HFF-Myc (cell line): ENCODE measurements at regions not wholly inside any gene's neighbourhood (a gene's known extent, or its start where the extent isn't known, plus 50 kb on each side); places are given as distances from the start of the nearest gene placed in this dataset.
"Not testable (repeated sequence)": the region's sequence is repeated elsewhere in the genome, so short reads cannot be mapped to it uniquely, and the experiment has no call there.

Experiments used
- DNase-seq: peaks from one replicate; pipeline ENCODE4 v3.0.0-alpha.2; 2011; ENCODE audit warnings: low read depth; ENCODE audit errors: extremely low read depth
- H3K4me3 ChIP-seq: replicated peaks from 2 replicates; pipeline ENCODE4 v1.5.1; 2011; ENCODE audit warnings: low read depth, mild to moderate bottlenecking, control low read depth, low read length
- CTCF ChIP-seq: IDR thresholded peaks from 2 replicates; pipeline ENCODE4 v1.5.1; 2012; ENCODE audit warnings: mild to moderate bottlenecking, low read depth, low read length, control low read depth; ENCODE audit errors: missing control alignments

- no peak overlapping the region for H3K4me3 ChIP-seq
- DNase-seq: peak; percentile 20
- TF ChIP-seq CTCF: no peak
These were observed 1569.0 kb upstream of the B3GALT2 start for GRCh38 chr1:194755241-194755994.

GRCh38 chr1:194738843-194739242 is 1552.4 kb upstream of the B3GALT2 start:
- DNase-seq, H3K4me3 ChIP-seq: not testable (repeated sequence)

- no peak for DNase-seq
- no peak overlapping the region for H3K4me3 ChIP-seq
- no peak for TF ChIP-seq CTCF
These were observed 1548.6 kb upstream of the B3GALT2 start for GRCh38 chr1:194734970-194735369.

GRCh38 chr1:194731025-194731424 is 1544.6 kb upstream of the B3GALT2 start:
- no peak overlapping the region for H3K4me3 ChIP-seq
- no peak for DNase-seq
- no peak for TF ChIP-seq CTCF

- TF ChIP-seq CTCF: no peak
- no peak overlapping the region for H3K4me3 ChIP-seq
- DNase-seq: no peak
These were observed 1543.9 kb upstream of the B3GALT2 start for GRCh38 chr1:194730304-194730703.

GRCh38 chr1:194723067-194723466 is 1536.7 kb upstream of the B3GALT2 start:
- H3K4me3 ChIP-seq: no peak overlapping the region
- DNase-seq: no peak
- no peak for TF ChIP-seq CTCF

- no peak for DNase-seq
- no peak for TF ChIP-seq CTCF
- no peak overlapping the region for H3K4me3 ChIP-seq
These were observed 1531.5 kb upstream of the B3GALT2 start for GRCh38 chr1:194717941-194718340.
